ENCODE measurements at regions not wholly inside any gene's neighbourhood (a gene's known extent, or its start where the extent isn't known, plus 50 kb on each side); places are given as distances from the start of the nearest gene placed in this dataset.

DNA sequence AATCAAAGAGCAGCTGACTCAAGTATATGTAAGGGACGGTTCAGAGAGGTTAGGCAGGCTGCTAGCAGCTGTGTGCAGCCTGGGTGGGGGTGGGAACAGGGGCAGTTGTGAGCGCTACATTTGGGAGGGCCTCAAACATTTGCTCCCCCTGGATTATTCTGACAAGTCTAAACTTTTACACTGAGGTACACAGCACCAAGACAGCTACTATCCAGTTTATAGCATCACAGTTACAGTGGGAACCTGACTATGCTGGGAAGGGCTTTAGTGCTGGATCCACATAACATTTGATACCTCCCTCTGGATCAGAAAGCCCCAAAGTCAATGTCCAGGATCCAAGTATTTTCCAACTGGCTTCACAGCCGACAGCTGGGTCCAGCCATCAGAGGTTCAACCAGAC lies 55.8 kb upstream of the GIMD1 start:
- H3K27me3 Mint-ChIP-seq, result peaks cover 6% of the 10 kb centered on the region
- ChIA-PET POLR2A (no interaction called here), CTCF (no interaction called here)
- Histone ChIP-seq H3K9ac (ENCODE audit: low read length) (no peak overlapping the region), H3K27ac (ENCODE audit: low read length in 2 of 2) (no peak overlapping the region), H3K4me1 (ENCODE audit: control insufficient read depth in 2 of 2, insufficient read depth in 2 of 2, low read length in 2 of 2) (no peaks in the 10 kb centered on the region), H3K27me3 (replicated peaks in 1 of 4; ENCODE audit: control extremely low read depth in 1 of 4, control insufficient read depth in 3 of 4, insufficient read depth in 4 of 4, low read length in 3 of 4) (no peaks in the 10 kb centered on the region), H3K36me3 (replicated peaks in 1 of 2; ENCODE audit: control extremely low read depth in 1 of 2, control insufficient read depth in 1 of 2, extremely low read depth in 1 of 2, insufficient read depth in 2 of 2, low read length in 1 of 2) (no peaks in the 10 kb centered on the region), H3K79me2 (ENCODE audit: control insufficient read depth, insufficient read depth, low read length) (no peaks in the 10 kb centered on the region), H3K4me3 (ENCODE audit: control extremely low read depth in 1 of 5, extremely low read depth in 1 of 5, insufficient read depth in 1 of 5, low read depth in 2 of 5, low read length in 4 of 5) (no peak overlapping the region), H3K9me3 (ENCODE audit: control extremely low read depth in 1 of 3, control insufficient read depth in 2 of 3, insufficient read depth in 1 of 3, low read length in 2 of 3) (no peaks in the 10 kb centered on the region), H4K20me1 (ENCODE audit: control insufficient read depth, insufficient read depth, low read length, poor library complexity, severe bottlenecking) (no peaks in the 10 kb centered on the region), H2AFZ (ENCODE audit: insufficient read depth, low read depth, low read length, poor library complexity, severe bottlenecking) (no peak overlapping the region), H3K4me2 (replicated peaks; ENCODE audit: low read depth, low read length, poor library complexity, severe bottlenecking) (no peak overlapping the region)
- WGBS (ENCODE audit: insufficient coverage), result 92% methylated on average over 2 of the region's 3 CpGs
- TF ChIP-seq, protein P1, sequence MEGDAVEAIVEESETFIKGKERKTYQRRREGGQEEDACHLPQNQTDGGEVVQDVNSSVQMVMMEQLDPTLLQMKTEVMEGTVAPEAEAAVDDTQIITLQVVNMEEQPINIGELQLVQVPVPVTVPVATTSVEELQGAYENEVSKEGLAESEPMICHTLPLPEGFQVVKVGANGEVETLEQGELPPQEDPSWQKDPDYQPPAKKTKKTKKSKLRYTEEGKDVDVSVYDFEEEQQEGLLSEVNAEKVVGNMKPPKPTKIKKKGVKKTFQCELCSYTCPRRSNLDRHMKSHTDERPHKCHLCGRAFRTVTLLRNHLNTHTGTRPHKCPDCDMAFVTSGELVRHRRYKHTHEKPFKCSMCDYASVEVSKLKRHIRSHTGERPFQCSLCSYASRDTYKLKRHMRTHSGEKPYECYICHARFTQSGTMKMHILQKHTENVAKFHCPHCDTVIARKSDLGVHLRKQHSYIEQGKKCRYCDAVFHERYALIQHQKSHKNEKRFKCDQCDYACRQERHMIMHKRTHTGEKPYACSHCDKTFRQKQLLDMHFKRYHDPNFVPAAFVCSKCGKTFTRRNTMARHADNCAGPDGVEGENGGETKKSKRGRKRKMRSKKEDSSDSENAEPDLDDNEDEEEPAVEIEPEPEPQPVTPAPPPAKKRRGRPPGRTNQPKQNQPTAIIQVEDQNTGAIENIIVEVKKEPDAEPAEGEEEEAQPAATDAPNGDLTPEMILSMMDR (IDR thresholded peaks at IDR 0.05), result no peak
- TF ChIP-seq EZH2 (IDR thresholded peaks at IDR 0.05; ENCODE audit: borderline replicate concordance, insufficient read depth, low read depth, low read length, poor library complexity, severe bottlenecking), result no peak
- H3K27ac Mint-ChIP-seq, result no peak overlapping the region
- DNase-seq, result no peak
- H3K4me3 Mint-ChIP-seq, result no peak overlapping the region
- ATAC-seq (ENCODE audit: low read depth), result no peak
- H3K4me1 Mint-ChIP-seq, result no peaks in the 10 kb centered on the region
- intact Hi-C loops (cut with micrococcal nuclease), result no loop called here
- H3K9me3 Mint-ChIP-seq (ENCODE audit: insufficient read depth), result no peaks in the 10 kb centered on the region

DNA sequence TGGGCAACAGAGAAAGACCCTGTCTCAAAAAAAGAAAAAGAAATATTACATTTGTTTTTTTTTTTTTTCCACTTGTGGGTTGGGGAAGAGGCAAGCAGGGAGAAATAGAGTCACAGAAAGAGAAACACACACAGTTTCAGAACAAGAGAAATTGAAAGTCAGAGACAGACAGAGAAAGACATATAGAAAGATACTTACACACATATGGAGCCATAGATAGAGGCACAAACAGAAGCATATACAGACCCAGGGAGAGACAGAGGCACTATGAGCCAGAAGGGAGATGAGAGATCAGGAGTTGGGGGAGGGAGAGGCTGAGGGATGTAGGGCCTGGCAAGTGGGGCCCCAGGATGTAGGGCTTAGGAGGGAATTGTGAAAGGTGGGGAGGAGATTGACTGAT lies 55.2 kb upstream of the GIMD1 start:
- Histone ChIP-seq H3K27ac (ENCODE audit: low read length in 2 of 2) (no peak overlapping the region), H3K4me2 (replicated peaks; ENCODE audit: low read depth, low read length, poor library complexity, severe bottlenecking) (no peak overlapping the region), H3K9ac (ENCODE audit: low read length) (no peak overlapping the region), H3K4me3 (ENCODE audit: control extremely low read depth in 1 of 5, extremely low read depth in 1 of 5, insufficient read depth in 1 of 5, low read depth in 2 of 5, low read length in 4 of 5) (no peak overlapping the region), H2AFZ (ENCODE audit: insufficient read depth, low read depth, low read length, poor library complexity, severe bottlenecking) (no peak overlapping the region), H3K4me1 (ENCODE audit: control insufficient read depth in 2 of 2, insufficient read depth in 2 of 2, low read length in 2 of 2) (no peaks in the 10 kb centered on the region), H3K27me3 (replicated peaks in 1 of 4; ENCODE audit: control extremely low read depth in 1 of 4, control insufficient read depth in 3 of 4, insufficient read depth in 4 of 4, low read length in 3 of 4) (no peaks in the 10 kb centered on the region), H3K79me2 (ENCODE audit: control insufficient read depth, insufficient read depth, low read length) (no peaks in the 10 kb centered on the region), H4K20me1 (ENCODE audit: control insufficient read depth, insufficient read depth, low read length, poor library complexity, severe bottlenecking) (no peaks in the 10 kb centered on the region), H3K36me3 (replicated peaks in 1 of 2; ENCODE audit: control extremely low read depth in 1 of 2, control insufficient read depth in 1 of 2, extremely low read depth in 1 of 2, insufficient read depth in 2 of 2, low read length in 1 of 2) (no peaks in the 10 kb centered on the region), H3K9me3 (ENCODE audit: control extremely low read depth in 1 of 3, control insufficient read depth in 2 of 3, insufficient read depth in 1 of 3, low read length in 2 of 3) (peaks cover 0 to 3% (median 0%) of the 10 kb centered on the region in 3 donors)
- DNase-seq (no peak), ATAC-seq (ENCODE audit: low read depth) (no peak)
- Mint-ChIP-seq H3K4me1 (no peaks in the 10 kb centered on the region), H3K4me3 (no peak overlapping the region), H3K27me3 (peaks cover 6% of the 10 kb centered on the region), H3K27ac (no peak overlapping the region), H3K9me3 (ENCODE audit: insufficient read depth) (no peaks in the 10 kb centered on the region)
- intact Hi-C loops (cut with micrococcal nuclease), result no loop called here
- TF ChIP-seq, protein P1 (IDR thresholded peaks at IDR 0.05), result no peak
- TF ChIP-seq EZH2 (IDR thresholded peaks at IDR 0.05; ENCODE audit: borderline replicate concordance, insufficient read depth, low read depth, low read length, poor library complexity, severe bottlenecking), result no peak
- ChIA-PET CTCF (interaction anchor here (0.7 kb wide), 1 partner anchor 1335 kb away, joined by 3 read pairs; no protein-coding TSS in a partner anchor), POLR2A (no interaction called here)

All from B cell (primary cell).